ENCODE measurements at regions not wholly inside any gene's neighbourhood (a gene's known extent, or its start where the extent isn't known, plus 50 kb on each side); places are given as distances from the start of the nearest gene placed in this dataset.

GRCh38 chr6:120899932-120900331, 434.3 kb downstream of the TBC1D32 start:
- no peak for TF ChIP-seq POLR2A (IDR thresholded peaks at IDR 0.05)
- TF ChIP-seq CTCF (IDR thresholded peaks at IDR 0.05), result no peak
